ENCODE measurements at regions not wholly inside any gene's neighbourhood (a gene's known extent, or its start where the extent isn't known, plus 50 kb on each side); places are given as distances from the start of the nearest gene placed in this dataset.

DNA sequence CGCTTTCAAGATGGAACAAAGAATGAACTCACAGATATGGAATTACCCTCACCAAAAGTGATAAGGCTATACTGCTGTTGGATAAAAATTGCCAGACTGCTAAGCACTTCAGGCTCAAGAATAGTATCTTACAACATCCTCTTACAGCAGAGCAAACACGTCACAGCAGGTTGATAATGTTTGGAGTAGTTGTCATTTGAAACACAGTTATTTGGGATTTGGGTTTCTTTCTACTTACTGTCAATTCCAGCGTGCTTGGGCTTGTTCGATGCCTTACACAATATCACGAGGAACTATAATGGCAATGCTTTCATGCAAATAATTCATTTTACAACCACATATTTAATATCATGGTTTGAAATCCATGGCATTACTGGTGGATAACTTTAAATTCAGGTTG is 1223.7 kb upstream of the AGA start:
- CTCF ChIA-PET (ENCODE audit: low intra/inter-chr PET ratio, low total read pairs): no interaction called here
- DNase-seq (ENCODE audit: low spot score): no peak
- Histone ChIP-seq H3K79me2 (ENCODE audit: insufficient read depth, low read length) (no peaks in the 10 kb centered on the region), H3K4me3 (replicated peaks in 1 of 3; ENCODE audit: insufficient read depth in 1 of 3, low read depth in 2 of 3, low read length in 3 of 3) (no peak overlapping the region), H3K4me2 (ENCODE audit: low read depth, low read length) (no peak overlapping the region), H3K9ac (ENCODE audit: insufficient read depth, low read depth, low read length) (no peak overlapping the region), H3K36me3 (replicated peaks in 1 of 2; ENCODE audit: control insufficient read depth in 1 of 2, insufficient read depth in 2 of 2, low read length in 2 of 2) (no peaks in the 10 kb centered on the region), H2AFZ (ENCODE audit: low read length) (no peak overlapping the region), H3K27me3 (ENCODE audit: control insufficient read depth in 1 of 2, insufficient read depth in 2 of 2, low read length in 2 of 2) (no peaks in the 10 kb centered on the region), H3K27ac (ENCODE audit: extremely low read length, insufficient read depth, low read length) (no peak overlapping the region), H3K4me1 (ENCODE audit: insufficient read depth, low read length) (no peaks in the 10 kb centered on the region), H4K20me1 (ENCODE audit: insufficient read depth, low read length) (no peaks in the 10 kb centered on the region), H3K9me3 (ENCODE audit: low read length) (peaks cover 17% of the 10 kb centered on the region)
- POLR2A ChIA-PET: no interaction called here
- FAIRE-seq: no peak
- ATAC-seq: no peak
- no TSS peak for BruUV-seq (replicated peaks)
- 10% methylated on average over 5 of the region's 5 CpGs for WGBS (ENCODE audit: low lambda C conversion rate)
- in situ Hi-C loops (cut with HindIII; ENCODE audit: extremely low pct_ligation_motif_present, low pct_unique_long_range_greater_than_20kb): no loop called here
- intact Hi-C loops (cut with micrococcal nuclease; ENCODE audit: unreplicated experiment): no loop called here
- TF ChIP-seq BHLHE40 (IDR thresholded peaks at IDR 0.05; ENCODE audit: low read length) (no peak), PPARG (CRISPR knock-in tag; conservative IDR thresholded peaks at IDR 0.05) (no peak), ZNF34 (CRISPR knock-in tag; IDR thresholded peaks at IDR 0.05; ENCODE audit: borderline replicate concordance) (no peak), SAP130 (CRISPR knock-in tag; IDR thresholded peaks at IDR 0.05; ENCODE audit: low read depth) (no peak), SNAPC2 (CRISPR knock-in tag; IDR thresholded peaks at IDR 0.05) (no peak), MIER3 (CRISPR knock-in tag; IDR thresholded peaks at IDR 0.05; ENCODE audit: borderline replicate concordance) (no peak)
- TF ChIP-seq, protein P1, sequence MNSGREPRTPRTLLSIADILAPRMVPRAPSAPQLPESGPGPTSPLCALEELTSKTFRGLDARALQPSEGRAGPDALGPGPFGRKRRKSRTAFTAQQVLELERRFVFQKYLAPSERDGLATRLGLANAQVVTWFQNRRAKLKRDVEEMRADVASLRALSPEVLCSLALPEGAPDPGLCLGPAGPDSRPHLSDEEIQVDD (CRISPR knock-in tag; IDR thresholded peaks at IDR 0.05; ENCODE audit: borderline replicate concordance): no peak
- TF ChIP-seq, protein P2, sequence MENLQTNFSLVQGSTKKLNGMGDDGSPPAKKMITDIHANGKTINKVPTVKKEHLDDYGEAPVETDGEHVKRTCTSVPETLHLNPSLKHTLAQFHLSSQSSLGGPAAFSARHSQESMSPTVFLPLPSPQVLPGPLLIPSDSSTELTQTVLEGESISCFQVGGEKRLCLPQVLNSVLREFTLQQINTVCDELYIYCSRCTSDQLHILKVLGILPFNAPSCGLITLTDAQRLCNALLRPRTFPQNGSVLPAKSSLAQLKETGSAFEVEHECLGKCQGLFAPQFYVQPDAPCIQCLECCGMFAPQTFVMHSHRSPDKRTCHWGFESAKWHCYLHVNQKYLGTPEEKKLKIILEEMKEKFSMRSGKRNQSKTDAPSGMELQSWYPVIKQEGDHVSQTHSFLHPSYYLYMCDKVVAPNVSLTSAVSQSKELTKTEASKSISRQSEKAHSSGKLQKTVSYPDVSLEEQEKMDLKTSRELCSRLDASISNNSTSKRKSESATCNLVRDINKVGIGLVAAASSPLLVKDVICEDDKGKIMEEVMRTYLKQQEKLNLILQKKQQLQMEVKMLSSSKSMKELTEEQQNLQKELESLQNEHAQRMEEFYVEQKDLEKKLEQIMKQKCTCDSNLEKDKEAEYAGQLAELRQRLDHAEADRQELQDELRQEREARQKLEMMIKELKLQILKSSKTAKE (CRISPR knock-in tag; IDR thresholded peaks at IDR 0.05; ENCODE audit: borderline replicate concordance): no peak
- TF ChIP-seq, protein P3, sequence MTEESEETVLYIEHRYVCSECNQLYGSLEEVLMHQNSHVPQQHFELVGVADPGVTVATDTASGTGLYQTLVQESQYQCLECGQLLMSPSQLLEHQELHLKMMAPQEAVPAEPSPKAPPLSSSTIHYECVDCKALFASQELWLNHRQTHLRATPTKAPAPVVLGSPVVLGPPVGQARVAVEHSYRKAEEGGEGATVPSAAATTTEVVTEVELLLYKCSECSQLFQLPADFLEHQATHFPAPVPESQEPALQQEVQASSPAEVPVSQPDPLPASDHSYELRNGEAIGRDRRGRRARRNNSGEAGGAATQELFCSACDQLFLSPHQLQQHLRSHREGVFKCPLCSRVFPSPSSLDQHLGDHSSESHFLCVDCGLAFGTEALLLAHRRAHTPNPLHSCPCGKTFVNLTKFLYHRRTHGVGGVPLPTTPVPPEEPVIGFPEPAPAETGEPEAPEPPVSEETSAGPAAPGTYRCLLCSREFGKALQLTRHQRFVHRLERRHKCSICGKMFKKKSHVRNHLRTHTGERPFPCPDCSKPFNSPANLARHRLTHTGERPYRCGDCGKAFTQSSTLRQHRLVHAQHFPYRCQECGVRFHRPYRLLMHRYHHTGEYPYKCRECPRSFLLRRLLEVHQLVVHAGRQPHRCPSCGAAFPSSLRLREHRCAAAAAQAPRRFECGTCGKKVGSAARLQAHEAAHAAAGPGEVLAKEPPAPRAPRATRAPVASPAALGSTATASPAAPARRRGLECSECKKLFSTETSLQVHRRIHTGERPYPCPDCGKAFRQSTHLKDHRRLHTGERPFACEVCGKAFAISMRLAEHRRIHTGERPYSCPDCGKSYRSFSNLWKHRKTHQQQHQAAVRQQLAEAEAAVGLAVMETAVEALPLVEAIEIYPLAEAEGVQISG (CRISPR knock-in tag; IDR thresholded peaks at IDR 0.05): no peak
- TF ChIP-seq, protein P4, sequence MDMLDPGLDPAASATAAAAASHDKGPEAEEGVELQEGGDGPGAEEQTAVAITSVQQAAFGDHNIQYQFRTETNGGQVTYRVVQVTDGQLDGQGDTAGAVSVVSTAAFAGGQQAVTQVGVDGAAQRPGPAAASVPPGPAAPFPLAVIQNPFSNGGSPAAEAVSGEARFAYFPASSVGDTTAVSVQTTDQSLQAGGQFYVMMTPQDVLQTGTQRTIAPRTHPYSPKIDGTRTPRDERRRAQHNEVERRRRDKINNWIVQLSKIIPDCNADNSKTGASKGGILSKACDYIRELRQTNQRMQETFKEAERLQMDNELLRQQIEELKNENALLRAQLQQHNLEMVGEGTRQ (IDR thresholded peaks at IDR 0.05; ENCODE audit: low read depth, low read length): no peak
- TF ChIP-seq, protein P4 (CRISPR knock-in tag; IDR thresholded peaks at IDR 0.05; ENCODE audit: borderline replicate concordance): no peak
- TF ChIP-seq, protein P5, sequence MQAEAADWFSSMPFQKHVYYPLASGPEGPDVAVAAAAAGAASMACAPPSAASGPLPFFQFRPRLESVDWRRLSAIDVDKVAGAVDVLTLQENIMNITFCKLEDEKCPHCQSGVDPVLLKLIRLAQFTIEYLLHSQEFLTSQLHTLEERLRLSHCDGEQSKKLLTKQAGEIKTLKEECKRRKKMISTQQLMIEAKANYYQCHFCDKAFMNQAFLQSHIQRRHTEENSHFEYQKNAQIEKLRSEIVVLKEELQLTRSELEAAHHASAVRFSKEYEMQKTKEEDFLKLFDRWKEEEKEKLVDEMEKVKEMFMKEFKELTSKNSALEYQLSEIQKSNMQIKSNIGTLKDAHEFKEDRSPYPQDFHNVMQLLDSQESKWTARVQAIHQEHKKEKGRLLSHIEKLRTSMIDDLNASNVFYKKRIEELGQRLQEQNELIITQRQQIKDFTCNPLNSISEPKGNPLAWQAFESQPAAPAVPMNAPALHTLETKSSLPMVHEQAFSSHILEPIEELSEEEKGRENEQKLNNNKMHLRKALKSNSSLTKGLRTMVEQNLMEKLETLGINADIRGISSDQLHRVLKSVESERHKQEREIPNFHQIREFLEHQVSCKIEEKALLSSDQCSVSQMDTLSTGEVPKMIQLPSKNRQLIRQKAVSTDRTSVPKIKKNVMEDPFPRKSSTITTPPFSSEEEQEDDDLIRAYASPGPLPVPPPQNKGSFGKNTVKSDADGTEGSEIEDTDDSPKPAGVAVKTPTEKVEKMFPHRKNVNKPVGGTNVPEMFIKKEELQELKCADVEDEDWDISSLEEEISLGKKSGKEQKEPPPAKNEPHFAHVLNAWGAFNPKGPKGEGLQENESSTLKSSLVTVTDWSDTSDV (CRISPR knock-in tag; IDR thresholded peaks at IDR 0.05): no peak

Data from HepG2 (cell line).